Breast epithelium (tissue), 4 donors: ENCODE measurements at regions not wholly inside any gene's neighbourhood (a gene's known extent, or its start where the extent isn't known, plus 50 kb on each side); places are given as distances from the start of the nearest gene placed in this dataset.
"Not testable (repeated sequence)": the region's sequence is repeated elsewhere in the genome, so short reads cannot be mapped to it uniquely, and the experiment has no call there.

Source experiments
- DNase-seq, 2 donors: peaks; one replicate each; pipeline ENCODE4 v3.0.0-alpha.2; 2019; ENCODE audit warnings: low spot score in 2 of 2
- H3K27ac ChIP-seq, 2 donors: fragments of 200-600 bp; sonication (generic) in 1 of 2; one replicate each; pipeline ENCODE4 v1.5.1; 2016 to 2019; ENCODE audit warnings: mild to moderate bottlenecking in 1 of 2
- H3K27me3 ChIP-seq, 2 donors: fragments of 200-600 bp; sonication (generic) in 1 of 2; one replicate each; pipeline versions ENCODE4 v1.5.1 to v1.6.0; 2017 to 2019; ENCODE audit warnings: control low read depth in 1 of 2, mild to moderate bottlenecking in 1 of 2
- H3K36me3 ChIP-seq: fragments of 200-600 bp; one replicate; pipeline ENCODE4 v1.5.1; 2019
- H3K4me1 ChIP-seq, 2 donors: fragments of 200-600 bp; sonication (generic); one replicate each; pipeline ENCODE4 v1.5.1; 2016 to 2019; ENCODE audit warnings: control low read depth in 1 of 2
- H3K4me3 ChIP-seq, 3 donors: fragments of 200-600 bp; sonication (generic); 1 replicate in 2 of 3; 2 replicates in 1 of 3; pipeline ENCODE4 v1.5.1; 2016 to 2019; ENCODE audit warnings: mild to moderate bottlenecking in 3 of 3, moderate library complexity in 2 of 3
- H3K9me3 ChIP-seq, 2 donors: fragments of 200-600 bp; sonication (generic) in 1 of 2; one replicate each; pipeline ENCODE4 v1.5.1; 2016 to 2019; ENCODE audit warnings: control low read depth in 1 of 2
- POLR2A ChIP-seq: fragments of 450-650 bp; IDR thresholded peaks from one replicate; pipeline ENCODE4 v1.6.1; 2016; ENCODE audit warnings: antibody characterized with exemption, mild to moderate bottlenecking, moderate library complexity
- POLR2AphosphoS5 ChIP-seq, 3 donors: sonication (generic); formaldehyde crosslinking; IDR thresholded peaks; one replicate each; pipeline ENCODE4 v1.6.1; 2017; ENCODE audit warnings: antibody characterized with exemption in 3 of 3
- intact Hi-C: fragments of 100-400 bp; cut with DNase I; formaldehyde crosslinking; loops from one replicate; pipeline ENCODE4 v1.15.1; 2023; ENCODE audit warnings: low total_unique reads
- TF ChIP-seq, protein P1 (sequence below), 3 donors: fragments of 450-650 bp; IDR thresholded peaks; one replicate each; pipeline ENCODE4 v1.5.1; 2016 to 2017; ENCODE audit warnings: antibody characterized with exemption in 3 of 3, mild to moderate bottlenecking in 3 of 3, moderate library complexity in 3 of 3

DNA sequence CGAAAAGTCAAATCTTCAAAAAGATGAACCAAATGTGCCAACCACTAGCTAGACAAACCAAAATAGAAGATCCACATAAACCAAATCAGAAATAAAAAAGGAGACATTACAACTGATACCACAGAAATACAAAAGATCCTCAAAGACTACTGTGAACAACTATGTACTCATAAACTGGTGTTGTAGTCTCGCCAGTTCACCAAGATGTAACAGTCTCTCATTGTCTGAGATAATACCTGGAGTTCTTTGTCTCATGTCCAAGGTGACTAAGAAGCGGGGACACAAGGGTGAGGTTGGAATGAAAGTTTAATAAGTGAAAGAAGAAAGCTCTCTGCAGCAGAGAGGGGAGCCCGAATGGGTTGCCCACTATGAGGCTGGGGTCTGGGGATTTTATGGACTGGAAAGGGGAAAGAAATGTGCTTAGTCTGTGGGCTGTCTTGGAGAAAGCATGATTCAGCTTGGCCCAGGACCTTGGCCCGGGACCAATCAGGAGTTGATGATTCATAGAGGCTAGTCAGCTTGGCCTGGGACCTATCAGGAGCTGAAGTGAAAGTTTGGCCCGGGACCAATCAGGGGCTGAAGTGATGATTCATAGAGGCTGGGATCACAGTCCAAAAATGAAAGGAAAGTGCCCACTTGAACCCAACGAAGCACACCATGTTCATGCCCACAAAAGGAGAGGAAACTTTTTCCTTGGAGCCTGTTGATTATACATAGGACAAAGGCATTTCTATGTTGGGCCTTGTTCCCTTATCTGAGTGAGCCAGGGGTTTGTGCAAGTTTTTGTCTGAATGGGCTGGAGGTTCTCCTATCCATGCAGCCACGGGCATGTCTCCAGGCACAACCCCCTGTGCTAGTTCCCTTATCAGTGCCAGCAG, 177.1 kb downstream of the SPIN4 start:
- intact Hi-C loops = not testable (repeated sequence)

DNA sequence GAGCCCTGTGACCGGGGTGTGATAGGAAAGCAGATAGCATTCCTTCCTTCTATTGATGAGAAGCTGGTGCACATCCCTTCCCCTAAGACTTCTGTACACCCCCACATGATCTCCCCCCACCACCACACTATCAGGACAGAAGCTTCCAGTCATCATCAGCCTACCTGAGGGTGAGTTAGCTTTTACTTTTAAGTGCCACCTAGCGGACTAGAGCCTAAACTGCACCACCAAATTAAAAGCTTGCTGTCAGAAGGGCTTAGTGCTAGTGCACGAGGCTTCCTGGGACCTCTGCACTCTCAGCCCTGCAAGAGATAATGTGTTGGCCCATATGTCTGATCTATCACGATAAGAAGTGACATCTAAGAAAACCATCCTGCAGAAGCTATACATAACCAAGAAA, 181.7 kb downstream of the SPIN4 start:
- H3K4me1 ChIP-seq, intact Hi-C loops, H3K27ac ChIP-seq, H3K27me3 ChIP-seq, H3K36me3 ChIP-seq, H3K4me3 ChIP-seq, H3K9me3 ChIP-seq, DNase-seq: not testable (repeated sequence)

More for the DNA sequence above, 177.1 kb downstream of the SPIN4 start:
- H3K4me1 ChIP-seq, H3K9me3 ChIP-seq, H3K27ac ChIP-seq, H3K36me3 ChIP-seq, H3K4me3 ChIP-seq, H3K27me3 ChIP-seq, DNase-seq: not testable (repeated sequence)

DNA sequence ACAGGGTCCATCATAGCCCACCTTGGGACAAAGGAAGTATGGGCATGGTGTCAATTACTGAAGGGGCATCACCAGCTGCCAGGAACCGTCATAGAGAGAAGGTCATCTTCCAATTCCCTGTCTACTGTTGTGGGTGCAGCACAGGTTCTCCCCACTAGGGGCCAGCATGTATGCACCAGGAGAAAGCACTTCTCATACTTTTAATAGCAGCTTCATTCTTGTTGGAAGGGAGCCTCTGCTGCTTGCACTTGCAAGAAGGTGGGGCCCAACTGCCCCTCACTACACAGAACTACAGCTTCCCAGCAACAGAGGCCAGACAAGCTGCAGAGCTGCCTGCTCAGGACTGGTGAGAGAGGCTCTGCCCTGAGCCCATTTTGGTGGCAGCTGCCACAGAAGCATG, 182.2 kb downstream of the SPIN4 start:
- intact Hi-C loops, H3K27me3 ChIP-seq, H3K4me3 ChIP-seq: not testable (repeated sequence)

DNA sequence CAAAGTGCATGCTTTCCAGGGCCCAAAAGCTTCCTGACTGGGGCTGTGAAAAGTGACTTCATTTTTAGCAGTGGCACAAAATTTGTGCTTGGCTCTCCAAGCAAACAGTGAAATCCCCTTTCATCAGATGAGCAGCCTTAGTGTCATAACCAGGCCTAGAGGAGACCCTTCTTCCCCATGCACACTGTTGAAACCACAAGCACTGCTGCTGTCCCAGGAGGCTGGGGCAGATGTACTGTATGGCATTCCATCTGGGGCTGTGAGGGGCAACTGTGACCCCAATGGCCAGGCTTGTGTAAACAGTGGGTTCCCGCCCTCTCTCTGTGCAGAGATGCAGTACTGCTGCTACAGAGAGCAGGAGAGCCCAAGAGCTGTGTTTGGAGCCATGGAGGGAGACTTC, 184.1 kb downstream of the SPIN4 start:
- H3K36me3 ChIP-seq, intact Hi-C loops, DNase-seq, H3K4me3 ChIP-seq, H3K27me3 ChIP-seq, H3K27ac ChIP-seq, H3K4me1 ChIP-seq, H3K9me3 ChIP-seq: not testable (repeated sequence)

More for the DNA sequence above, 182.2 kb downstream of the SPIN4 start:
- H3K9me3 ChIP-seq, DNase-seq, H3K27ac ChIP-seq, H3K36me3 ChIP-seq, H3K4me1 ChIP-seq: not testable (repeated sequence)

DNA sequence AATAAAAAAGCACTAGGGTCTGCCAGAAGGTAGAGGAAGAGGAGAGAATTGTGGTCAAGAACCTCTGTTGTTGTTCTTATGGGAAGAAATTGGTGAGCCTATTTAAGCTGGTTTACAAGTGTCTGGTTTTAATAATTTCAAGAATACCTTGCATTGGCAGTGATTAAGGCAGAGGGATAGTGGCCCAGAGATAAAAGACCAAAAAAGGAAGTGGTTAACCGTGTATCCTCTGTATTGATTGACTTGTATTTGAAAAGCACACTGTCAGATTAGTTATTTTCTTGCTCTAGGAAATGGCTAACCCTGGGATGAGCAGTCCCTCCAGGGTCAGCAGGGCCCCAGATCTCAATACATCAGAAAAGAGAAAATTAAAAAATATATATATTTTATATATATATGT, 190.1 kb downstream of the SPIN4 start:
- H3K4me3 ChIP-seq, H3K9me3 ChIP-seq, H3K27ac ChIP-seq, H3K4me1 ChIP-seq, DNase-seq, H3K27me3 ChIP-seq, intact Hi-C loops, H3K36me3 ChIP-seq: not testable (repeated sequence)

DNA sequence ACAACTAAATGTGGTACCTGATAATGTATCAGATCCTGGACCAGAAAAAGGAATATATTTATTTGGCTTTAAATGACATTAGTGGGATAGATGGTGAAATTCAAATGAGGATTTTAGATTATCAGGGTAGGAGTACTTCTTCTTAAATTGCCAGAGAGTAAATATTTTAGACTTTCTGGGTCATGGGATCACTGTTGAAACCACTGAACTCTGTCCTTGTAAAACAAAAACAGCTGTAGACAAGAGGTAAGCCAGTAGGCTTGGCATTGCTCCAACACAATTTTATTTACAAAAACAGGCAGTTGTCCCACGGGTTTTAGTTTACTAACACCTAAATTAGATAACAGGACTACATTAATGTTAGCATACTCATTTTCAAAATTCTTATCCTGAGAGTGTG, 190.8 kb downstream of the SPIN4 start:
- not testable (repeated sequence) for DNase-seq, H3K27ac ChIP-seq

DNA sequence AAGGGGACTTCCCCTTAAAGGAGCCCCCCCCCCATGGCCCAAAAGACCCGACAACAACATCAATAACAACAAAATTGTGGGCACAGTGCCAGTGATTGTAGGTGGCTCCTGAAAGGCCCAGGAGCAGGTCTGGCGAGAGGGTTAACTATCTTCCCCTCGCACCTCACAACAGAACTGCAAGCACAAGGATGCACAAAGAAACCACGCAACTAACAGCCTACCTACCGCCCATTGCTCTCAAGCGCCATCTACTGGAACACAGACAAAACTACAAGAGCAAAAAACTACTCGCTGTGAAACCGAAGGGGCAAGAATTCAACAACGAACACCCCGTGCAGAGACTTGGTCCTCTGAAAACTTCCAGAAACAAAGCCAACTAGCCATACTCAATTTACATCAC, 205.6 kb downstream of the SPIN4 start:
- H3K27ac ChIP-seq, H3K4me1 ChIP-seq, H3K27me3 ChIP-seq, DNase-seq, intact Hi-C loops, H3K4me3 ChIP-seq, H3K9me3 ChIP-seq, H3K36me3 ChIP-seq: not testable (repeated sequence)

More for the DNA sequence above, 190.8 kb downstream of the SPIN4 start:
- H3K9me3 ChIP-seq, intact Hi-C loops, H3K4me1 ChIP-seq, H3K27me3 ChIP-seq, H3K4me3 ChIP-seq, H3K36me3 ChIP-seq: not testable (repeated sequence)

DNA sequence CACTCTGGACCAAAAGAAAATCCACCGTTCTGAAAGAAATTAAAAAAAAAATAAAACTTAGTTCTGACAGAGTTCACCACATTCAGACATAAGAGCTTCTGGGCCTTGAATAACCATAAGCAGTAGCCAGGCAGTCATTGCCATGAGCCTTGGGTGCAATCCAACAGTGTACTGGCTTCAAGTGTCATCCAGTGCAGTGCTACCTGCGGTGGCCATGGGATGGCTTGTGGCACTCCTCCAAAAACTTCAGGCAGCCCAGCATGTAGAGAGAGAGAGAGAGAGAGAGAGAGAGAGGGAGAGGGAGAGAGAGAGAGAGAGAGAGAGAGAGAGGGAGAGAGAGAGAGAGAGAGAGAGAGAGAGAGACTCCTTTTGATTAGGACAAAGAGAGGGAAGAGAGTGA, 208.5 kb downstream of the SPIN4 start:
- H3K4me3 ChIP-seq, H3K27me3 ChIP-seq, DNase-seq, H3K27ac ChIP-seq, H3K4me1 ChIP-seq, intact Hi-C loops, H3K9me3 ChIP-seq, H3K36me3 ChIP-seq: not testable (repeated sequence)

DNA sequence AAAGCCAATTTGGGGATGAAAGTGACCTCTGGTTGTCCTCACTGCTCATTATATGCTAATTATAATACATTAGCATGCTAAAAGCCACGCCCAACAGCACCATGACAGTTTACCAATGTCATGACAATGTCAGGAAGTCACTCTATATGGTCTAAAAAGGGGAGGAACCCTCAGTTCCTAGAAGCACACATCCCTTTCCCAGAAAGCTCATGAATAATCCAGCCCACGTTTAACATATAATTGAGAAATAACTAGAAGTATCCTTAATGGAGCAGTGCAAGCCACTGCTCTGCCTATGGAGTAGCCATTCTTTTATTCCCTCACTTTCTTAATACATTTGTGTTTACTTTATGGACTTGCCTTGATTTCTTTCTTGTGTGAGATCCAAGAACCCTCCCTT, 215.3 kb downstream of the SPIN4 start:
- H3K4me1 ChIP-seq, DNase-seq, H3K27ac ChIP-seq, H3K27me3 ChIP-seq, H3K36me3 ChIP-seq, H3K9me3 ChIP-seq, intact Hi-C loops, H3K4me3 ChIP-seq: not testable (repeated sequence)

DNA sequence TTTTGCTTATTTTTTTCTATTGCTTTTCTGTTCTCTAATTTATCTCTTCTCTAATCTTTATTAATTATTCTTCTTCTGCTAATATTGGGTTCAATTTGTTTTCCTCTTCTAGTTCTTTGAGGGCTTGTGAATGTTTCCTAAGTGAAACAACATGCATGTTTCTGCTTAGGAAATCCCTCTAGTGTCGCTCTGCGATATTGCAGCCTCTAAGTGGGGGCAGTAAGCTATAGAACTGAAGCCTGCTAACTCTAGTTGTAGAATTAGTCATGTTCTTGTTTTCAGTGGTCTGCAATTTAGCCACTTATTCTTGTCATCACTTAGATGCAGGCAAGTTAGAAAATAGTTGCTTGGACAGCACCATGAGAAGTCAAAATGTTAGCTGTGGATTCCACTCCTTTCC, 222.6 kb downstream of the SPIN4 start:
- no peaks in the 10 kb centered on the region for H3K4me1 ChIP-seq
- H3K9me3 ChIP-seq = peaks cover 0 to 10% of the 10 kb centered on the region in 2 donors
- H3K4me3 ChIP-seq = no peak overlapping the region
- H3K36me3 ChIP-seq = no peaks in the 10 kb centered on the region
- no peaks in the 10 kb centered on the region for H3K27me3 ChIP-seq
- intact Hi-C loops = no loop called here
- no peak overlapping the region for H3K27ac ChIP-seq
- TF ChIP-seq POLR2A (no peak), POLR2AphosphoS5 (IDR thresholded peaks at IDR 0.05) (no peak)
- TF ChIP-seq, protein P1, sequence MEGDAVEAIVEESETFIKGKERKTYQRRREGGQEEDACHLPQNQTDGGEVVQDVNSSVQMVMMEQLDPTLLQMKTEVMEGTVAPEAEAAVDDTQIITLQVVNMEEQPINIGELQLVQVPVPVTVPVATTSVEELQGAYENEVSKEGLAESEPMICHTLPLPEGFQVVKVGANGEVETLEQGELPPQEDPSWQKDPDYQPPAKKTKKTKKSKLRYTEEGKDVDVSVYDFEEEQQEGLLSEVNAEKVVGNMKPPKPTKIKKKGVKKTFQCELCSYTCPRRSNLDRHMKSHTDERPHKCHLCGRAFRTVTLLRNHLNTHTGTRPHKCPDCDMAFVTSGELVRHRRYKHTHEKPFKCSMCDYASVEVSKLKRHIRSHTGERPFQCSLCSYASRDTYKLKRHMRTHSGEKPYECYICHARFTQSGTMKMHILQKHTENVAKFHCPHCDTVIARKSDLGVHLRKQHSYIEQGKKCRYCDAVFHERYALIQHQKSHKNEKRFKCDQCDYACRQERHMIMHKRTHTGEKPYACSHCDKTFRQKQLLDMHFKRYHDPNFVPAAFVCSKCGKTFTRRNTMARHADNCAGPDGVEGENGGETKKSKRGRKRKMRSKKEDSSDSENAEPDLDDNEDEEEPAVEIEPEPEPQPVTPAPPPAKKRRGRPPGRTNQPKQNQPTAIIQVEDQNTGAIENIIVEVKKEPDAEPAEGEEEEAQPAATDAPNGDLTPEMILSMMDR (IDR thresholded peaks at IDR 0.05) = no peak
- DNase-seq = no peak
